Kidney (tissue), 13 donors: ENCODE measurements at regions not wholly inside any gene's neighbourhood (a gene's known extent, or its start where the extent isn't known, plus 50 kb on each side); places are given as distances from the start of the nearest gene placed in this dataset.

Source experiments
- DNase-seq, 5 donors: peaks; one replicate each; pipeline ENCODE4 v3.0.0-alpha.2; 2013 to 2020
- FAIRE-seq: peaks from 2 replicates; lab custom pipeline; 2012; peaks lifted over from hg19 to GRCh38; lab: Jason Lieb, UNC
- H3K27ac ChIP-seq, 2 donors: one replicate each; pipeline ENCODE4 v1.7.0; 2013; ENCODE audit warnings: low read depth in 2 of 2, low read length in 2 of 2, inconsistent platforms in 1 of 2
- H3K27me3 ChIP-seq: one replicate; pipeline ENCODE4 v1.7.1; 2013; ENCODE audit warnings: low read length, inconsistent platforms; ENCODE audit not compliant: control insufficient read depth, insufficient read depth
- H3K36me3 ChIP-seq, 3 donors: one replicate each; pipeline versions ENCODE4 v1.7.0 to v1.7.1; 2013; ENCODE audit warnings: low read length in 3 of 3, control low read depth in 1 of 3, inconsistent platforms in 1 of 3; ENCODE audit not compliant: insufficient read depth in 3 of 3, control insufficient read depth in 2 of 3
- H3K4me1 ChIP-seq, 3 donors: one replicate each; pipeline versions ENCODE4 v1.7.0 to v1.7.1; 2013; ENCODE audit warnings: low read length in 3 of 3, inconsistent platforms in 1 of 3, low read depth in 1 of 3; ENCODE audit not compliant: control insufficient read depth in 2 of 3, insufficient read depth in 2 of 3
- H3K4me3 ChIP-seq, 3 donors: one replicate each; pipeline versions ENCODE4 v1.7.0 to v1.8.1; 2013; ENCODE audit warnings: low read length in 3 of 3, control low read depth in 1 of 3, inconsistent platforms in 1 of 3
- H3K9ac ChIP-seq, 3 donors: one replicate each; pipeline versions ENCODE4 v1.7.0 to v1.7.1; 2013; ENCODE audit warnings: low read length in 3 of 3, control low read depth in 1 of 3, inconsistent platforms in 1 of 3
- H3K9me3 ChIP-seq, 3 donors: one replicate each; pipeline versions ENCODE4 v1.7.0 to v1.7.1; 2013; ENCODE audit warnings: low read length in 3 of 3, control low read depth in 1 of 3, inconsistent platforms in 1 of 3; ENCODE audit not compliant: control insufficient read depth in 2 of 3, insufficient read depth in 1 of 3
- CTCF ChIP-seq: IDR thresholded peaks from 3 replicates; pipeline ENCODE4 v1.5.1; 2012; ENCODE audit warnings: mild to moderate bottlenecking, moderate library complexity, borderline replicate concordance; ENCODE audit not compliant: insufficient read depth; ENCODE audit errors: extremely low read depth
- intact Hi-C: fragments of 100-400 bp; cut with DNase I; formaldehyde crosslinking; loops from one replicate; pipeline ENCODE4 v1.11.1; 2022
- donor health status: control.
- donor health status: control.
- donor health status: control.
- donor health status: control.
- donor health status: control.
- donor health status: DM: yes; HTN: yes; CAD: no.
- donor health status: Normal renal cell carcinoma (clear cell type).

DNA sequence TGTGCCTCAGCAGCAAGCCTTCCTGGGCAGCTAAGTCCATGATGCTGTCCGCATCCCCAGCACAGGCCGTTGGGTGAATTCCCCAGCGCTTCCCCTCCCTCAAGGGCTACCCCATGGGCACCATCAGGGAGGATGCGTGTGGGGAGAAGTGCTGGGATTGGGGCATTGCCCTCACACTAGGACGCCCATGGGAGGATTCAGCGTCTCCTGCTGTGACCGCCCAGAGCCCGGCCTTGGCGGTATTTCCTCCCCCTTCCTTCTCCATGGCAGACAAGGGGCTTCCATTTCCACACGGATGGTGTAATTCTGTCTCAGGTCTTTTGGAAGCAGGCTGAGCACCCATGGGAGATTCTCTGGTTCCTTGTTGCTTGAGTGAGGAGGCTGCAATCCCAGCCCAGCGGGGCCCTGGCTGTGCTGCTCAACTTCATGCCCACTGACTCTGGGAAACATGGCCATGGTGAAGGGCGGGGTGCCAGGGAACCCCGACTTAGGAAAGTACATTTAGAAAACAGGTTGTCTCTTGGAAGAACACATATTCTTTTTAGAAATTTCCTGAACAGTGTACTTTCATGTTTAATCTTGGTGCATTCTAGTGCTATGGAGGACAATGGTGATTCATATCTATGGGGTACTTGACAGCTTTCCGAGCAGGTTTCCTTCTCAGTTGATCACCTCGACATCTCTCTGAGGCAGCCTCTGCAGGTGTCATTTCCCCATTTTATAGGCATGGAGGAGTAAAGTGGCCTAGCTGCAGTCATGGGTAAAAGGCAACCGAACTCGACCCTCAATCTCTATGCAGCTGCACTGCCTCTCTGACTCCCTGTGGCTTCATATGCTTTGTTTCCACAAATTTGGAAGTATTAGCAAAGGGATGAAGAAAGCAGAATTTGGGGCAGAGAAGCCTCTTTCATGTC, 178.2 kb upstream of the CST7 start:
- Histone ChIP-seq H3K4me3 (no peak overlapping the region), H3K27me3 (no peaks in the 10 kb centered on the region), H3K9me3 (no peaks in the 10 kb centered on the region), H3K9ac (no peak overlapping the region), H3K27ac (no peak overlapping the region), H3K36me3 (no peaks in the 10 kb centered on the region), H3K4me1 (no peaks in the 10 kb centered on the region)
- DNase-seq (peak in 1 of 5 donors; percentile 15), FAIRE-seq (no peak)
- intact Hi-C loops = no loop called here
- no peak for TF ChIP-seq CTCF

DNA sequence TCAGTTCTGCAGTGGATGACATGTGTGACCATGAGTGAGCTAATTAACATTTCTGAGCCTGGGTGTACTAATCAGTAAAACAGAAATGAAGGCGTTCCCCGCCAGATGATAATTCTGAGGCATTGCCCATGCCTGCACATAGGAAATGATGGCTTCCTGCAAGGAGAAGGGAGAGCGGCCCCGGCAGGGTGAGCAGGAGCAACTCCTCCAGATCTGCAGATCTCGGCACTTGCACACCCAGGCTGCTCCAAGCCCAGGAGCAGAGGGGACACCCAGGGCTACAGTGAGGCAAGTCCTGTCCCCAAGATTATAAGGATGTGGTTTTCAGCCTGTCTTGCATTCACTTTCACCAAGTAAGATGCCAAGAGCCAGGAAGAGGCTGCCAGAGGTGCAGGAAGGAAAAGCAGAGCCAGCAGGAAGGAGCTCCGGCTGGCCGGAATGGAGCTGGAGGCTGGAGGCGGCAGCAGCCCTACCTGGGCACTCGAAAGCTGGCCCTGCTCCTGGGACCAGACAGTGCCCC, 177.5 kb upstream of the CST7 start:
- no peaks in the 10 kb centered on the region for H3K27me3 ChIP-seq
- H3K4me3 ChIP-seq = no peak overlapping the region
- H3K9ac ChIP-seq = no peak overlapping the region
- H3K36me3 ChIP-seq = no peaks in the 10 kb centered on the region
- FAIRE-seq (no peak), DNase-seq (peak in 1 of 5 donors; percentile 27)
- no peak for TF ChIP-seq CTCF
- no peak overlapping the region for H3K27ac ChIP-seq
- no peaks in the 10 kb centered on the region for H3K9me3 ChIP-seq
- no peaks in the 10 kb centered on the region for H3K4me1 ChIP-seq
- intact Hi-C loops = no loop called here

DNA sequence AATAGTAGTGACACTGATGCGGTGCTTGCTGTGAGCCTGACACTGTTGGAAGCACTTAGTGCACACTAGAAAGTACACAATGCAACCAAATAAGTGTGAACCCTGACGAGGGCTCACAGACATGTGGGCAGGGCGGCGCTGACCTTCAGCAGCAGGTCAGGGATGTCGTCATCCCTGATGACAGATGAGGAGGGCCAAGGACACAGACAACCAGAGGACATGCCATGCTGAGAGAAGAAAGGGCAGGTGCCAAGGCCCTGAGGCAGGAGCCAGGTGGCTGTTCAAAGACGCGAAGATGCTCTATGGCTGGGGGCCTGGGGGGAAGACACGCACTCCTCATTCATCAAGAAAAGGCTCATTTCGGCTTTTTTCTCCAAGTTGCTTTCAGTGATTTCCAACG, 176.4 kb upstream of the CST7 start:
- Histone ChIP-seq H3K9ac (no peak overlapping the region), H3K9me3 (no peaks in the 10 kb centered on the region), H3K36me3 (no peaks in the 10 kb centered on the region), H3K27ac (no peak overlapping the region), H3K27me3 (no peaks in the 10 kb centered on the region), H3K4me3 (no peak overlapping the region), H3K4me1 (no peaks in the 10 kb centered on the region)
- FAIRE-seq (no peak), DNase-seq (peak in 1 of 5 donors; percentile 15)
- intact Hi-C loops = no loop called here
- TF ChIP-seq CTCF = no peak
